ENCODE measurements at regions not wholly inside any gene's neighbourhood (a gene's known extent, or its start where the extent isn't known, plus 50 kb on each side); places are given as distances from the start of the nearest gene placed in this dataset.

- in situ Hi-C loops (cut with HindIII; ENCODE audit: low pct_unique_long_range_greater_than_20kb, low sequenced_read_pairs): no loop called here
- TF ChIP-seq JUND (IDR thresholded peaks at IDR 0.05; ENCODE audit: low read depth): no peak
- no peak for DNase-seq (ENCODE audit: low read depth in 1 of 2, low spot score in 1 of 2)
Measured at GRCh38 chr6:113599444-113599843, 257.7 kb upstream of the MARCKS start.

GRCh38 chr6:113600551-113601339 lies 256.4 kb upstream of the MARCKS start:
- in situ Hi-C loops (cut with HindIII; ENCODE audit: low pct_unique_long_range_greater_than_20kb, low sequenced_read_pairs): no loop called here
- no peak for DNase-seq (ENCODE audit: low read depth in 1 of 2, low spot score in 1 of 2)
- no peak for TF ChIP-seq JUND (IDR thresholded peaks at IDR 0.05; ENCODE audit: low read depth)

GRCh38 chr6:113607821-113608545 lies 249.2 kb upstream of the MARCKS start:
- in situ Hi-C loops (cut with HindIII; ENCODE audit: low pct_unique_long_range_greater_than_20kb, low sequenced_read_pairs): no loop called here
- no peak for DNase-seq (ENCODE audit: low read depth in 1 of 2, low spot score in 1 of 2)
- TF ChIP-seq JUND (IDR thresholded peaks at IDR 0.05; ENCODE audit: low read depth): no peak

GRCh38 chr6:113610377-113610988 lies 246.7 kb upstream of the MARCKS start:
- in situ Hi-C loops (cut with HindIII; ENCODE audit: low pct_unique_long_range_greater_than_20kb, low sequenced_read_pairs): no loop called here
- TF ChIP-seq JUND (IDR thresholded peaks at IDR 0.05; ENCODE audit: low read depth): no peak
- DNase-seq (ENCODE audit: low read depth in 1 of 2, low spot score in 1 of 2): no peak

- no peak for TF ChIP-seq JUND (IDR thresholded peaks at IDR 0.05; ENCODE audit: low read depth)
- in situ Hi-C loops (cut with HindIII; ENCODE audit: low pct_unique_long_range_greater_than_20kb, low sequenced_read_pairs): no loop called here
Measured at GRCh38 chr6:113616701-113617274, 240.4 kb upstream of the MARCKS start.

GRCh38 chr6:113619077-113619476 lies 238.1 kb upstream of the MARCKS start:
- in situ Hi-C loops (cut with HindIII; ENCODE audit: low pct_unique_long_range_greater_than_20kb, low sequenced_read_pairs): no loop called here
- TF ChIP-seq JUND (IDR thresholded peaks at IDR 0.05; ENCODE audit: low read depth): no peak
- DNase-seq (ENCODE audit: low read depth in 1 of 2, low spot score in 1 of 2): no peak

More at GRCh38 chr6:113616701-113617274, 240.4 kb upstream of the MARCKS start:
- no peak for DNase-seq (ENCODE audit: low read depth in 1 of 2, low spot score in 1 of 2)

- no peak for DNase-seq (ENCODE audit: low read depth in 1 of 2, low spot score in 1 of 2)
- in situ Hi-C loops (cut with HindIII; ENCODE audit: low pct_unique_long_range_greater_than_20kb, low sequenced_read_pairs): no loop called here
- no peak for TF ChIP-seq JUND (IDR thresholded peaks at IDR 0.05; ENCODE audit: low read depth)
Measured at GRCh38 chr6:113620386-113620785, 236.8 kb upstream of the MARCKS start.

GRCh38 chr6:113622254-113622653 lies 234.9 kb upstream of the MARCKS start:
- no peak for DNase-seq (ENCODE audit: low read depth in 1 of 2, low spot score in 1 of 2)
- no peak for TF ChIP-seq JUND (IDR thresholded peaks at IDR 0.05; ENCODE audit: low read depth)
- in situ Hi-C loops (cut with HindIII; ENCODE audit: low pct_unique_long_range_greater_than_20kb, low sequenced_read_pairs): no loop called here

- DNase-seq (ENCODE audit: low read depth in 1 of 2, low spot score in 1 of 2): no peak
- no peak for TF ChIP-seq JUND (IDR thresholded peaks at IDR 0.05; ENCODE audit: low read depth)
- in situ Hi-C loops (cut with HindIII; ENCODE audit: low pct_unique_long_range_greater_than_20kb, low sequenced_read_pairs): no loop called here
Measured at GRCh38 chr6:113623129-113623528, 234.0 kb upstream of the MARCKS start.

GRCh38 chr6:113625850-113626249 lies 231.3 kb upstream of the MARCKS start:
- DNase-seq (ENCODE audit: low read depth in 1 of 2, low spot score in 1 of 2): no peak
- in situ Hi-C loops (cut with HindIII; ENCODE audit: low pct_unique_long_range_greater_than_20kb, low sequenced_read_pairs): no loop called here
- no peak for TF ChIP-seq JUND (IDR thresholded peaks at IDR 0.05; ENCODE audit: low read depth)

GRCh38 chr6:113626475-113626874 lies 230.7 kb upstream of the MARCKS start:
- TF ChIP-seq JUND (IDR thresholded peaks at IDR 0.05; ENCODE audit: low read depth): no peak
- DNase-seq (ENCODE audit: low read depth in 1 of 2, low spot score in 1 of 2): no peak
- in situ Hi-C loops (cut with HindIII; ENCODE audit: low pct_unique_long_range_greater_than_20kb, low sequenced_read_pairs): no loop called here

- in situ Hi-C loops (cut with HindIII; ENCODE audit: low pct_unique_long_range_greater_than_20kb, low sequenced_read_pairs): no loop called here
- TF ChIP-seq JUND (IDR thresholded peaks at IDR 0.05; ENCODE audit: low read depth): no peak
- no peak for DNase-seq (ENCODE audit: low read depth in 1 of 2, low spot score in 1 of 2)
Measured at GRCh38 chr6:113627480-113627879, 229.7 kb upstream of the MARCKS start.

GRCh38 chr6:113629256-113629655 lies 227.9 kb upstream of the MARCKS start:
- no peak for TF ChIP-seq JUND (IDR thresholded peaks at IDR 0.05; ENCODE audit: low read depth)
- no peak for DNase-seq (ENCODE audit: low read depth in 1 of 2, low spot score in 1 of 2)
- in situ Hi-C loops (cut with HindIII; ENCODE audit: low pct_unique_long_range_greater_than_20kb, low sequenced_read_pairs): no loop called here
